COLO668 (cell line): ENCODE measurements at regions not wholly inside any gene's neighbourhood (a gene's known extent, or its start where the extent isn't known, plus 50 kb on each side); places are given as distances from the start of the nearest gene placed in this dataset.
"Not testable (repeated sequence)": the region's sequence is repeated elsewhere in the genome, so short reads cannot be mapped to it uniquely, and the experiment has no call there.

Experiments
- DNase-seq: peaks from one replicate; lab custom pipeline; 2025; ENCODE audit not compliant: unreplicated experiment; lab: John Stamatoyannopoulos, UW

DNA sequence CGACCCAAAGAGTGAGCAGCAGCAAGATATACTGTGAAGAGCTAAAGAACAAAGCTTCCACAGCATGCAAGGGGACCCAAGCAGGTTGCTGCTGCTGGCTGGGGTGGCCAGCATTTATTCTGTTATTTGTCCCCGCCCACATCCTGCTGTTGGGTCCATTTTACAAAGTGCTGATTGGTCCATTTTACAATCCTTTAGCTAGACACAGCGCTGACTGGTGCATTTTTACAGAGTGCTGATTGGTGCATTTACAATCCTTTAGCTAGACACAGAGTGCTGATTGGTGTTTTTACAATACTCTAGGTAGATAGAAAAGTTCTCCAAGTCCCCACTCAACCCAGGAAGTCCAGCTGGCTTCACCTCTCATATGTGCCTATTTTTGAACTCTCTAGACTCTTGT, 596.0 kb upstream of the CNTN5 start:
- DNase-seq, result not testable (repeated sequence)

DNA sequence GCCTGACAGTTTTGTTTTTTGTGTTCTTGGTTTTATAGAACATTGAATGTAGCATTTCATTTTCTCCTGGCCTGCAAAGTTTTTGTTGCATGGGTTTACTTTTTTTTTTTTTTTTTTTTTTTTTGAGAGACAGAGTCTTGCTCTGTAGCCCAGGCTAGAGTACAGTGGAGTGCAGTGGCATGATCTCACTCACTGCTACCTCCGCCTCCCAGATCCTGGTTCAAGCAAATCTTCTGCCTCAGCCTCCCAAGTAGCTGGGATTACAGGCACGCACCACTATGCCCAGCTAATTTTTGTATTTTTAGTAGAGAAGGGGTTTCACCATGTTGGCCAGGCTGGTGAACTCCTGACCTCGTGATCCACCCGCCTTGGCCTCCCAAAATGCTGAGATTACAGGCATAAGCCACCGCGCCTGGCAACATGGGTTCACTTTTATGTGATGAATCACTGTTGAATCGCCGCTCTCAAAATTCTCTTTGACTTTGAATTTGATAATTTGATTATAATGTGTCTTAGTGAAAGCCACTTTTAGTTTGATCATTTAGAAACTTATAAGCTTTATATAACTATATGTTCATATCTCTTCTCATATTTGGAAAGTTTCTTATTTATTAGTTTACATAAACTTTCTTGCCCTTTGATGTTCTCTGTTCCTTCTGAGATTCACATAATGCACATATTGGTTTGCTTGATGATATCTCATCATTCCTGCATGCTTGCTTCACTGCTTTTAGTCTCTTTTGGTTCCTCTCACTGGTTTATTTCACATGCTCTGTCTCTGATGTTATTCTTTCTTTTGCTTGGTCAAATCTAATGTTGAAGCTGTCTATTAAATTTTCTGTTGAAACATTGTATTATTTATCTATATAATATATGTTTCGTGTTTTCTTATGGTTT, 589.0 kb upstream of the CNTN5 start:
- no peak for DNase-seq

DNA sequence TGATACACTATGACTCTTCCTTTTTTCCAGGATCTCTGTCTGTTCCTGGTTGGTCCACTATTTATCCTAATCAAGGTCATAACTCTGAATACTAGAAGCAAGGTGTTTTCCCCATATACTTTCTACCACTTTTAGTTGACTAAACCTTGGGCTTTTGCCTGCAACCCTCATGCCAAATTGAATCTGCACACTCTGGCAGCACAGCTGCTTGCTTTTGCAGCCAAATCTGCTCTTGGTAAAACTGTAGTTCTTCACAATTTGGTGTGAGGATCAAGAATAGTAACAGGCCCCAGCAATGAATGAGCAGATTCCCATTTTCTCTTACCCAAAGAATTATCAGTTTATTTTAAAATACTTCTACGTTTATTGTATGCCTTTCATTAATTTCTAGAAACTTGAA, 586.5 kb upstream of the CNTN5 start:
- DNase-seq, result no peak

DNA sequence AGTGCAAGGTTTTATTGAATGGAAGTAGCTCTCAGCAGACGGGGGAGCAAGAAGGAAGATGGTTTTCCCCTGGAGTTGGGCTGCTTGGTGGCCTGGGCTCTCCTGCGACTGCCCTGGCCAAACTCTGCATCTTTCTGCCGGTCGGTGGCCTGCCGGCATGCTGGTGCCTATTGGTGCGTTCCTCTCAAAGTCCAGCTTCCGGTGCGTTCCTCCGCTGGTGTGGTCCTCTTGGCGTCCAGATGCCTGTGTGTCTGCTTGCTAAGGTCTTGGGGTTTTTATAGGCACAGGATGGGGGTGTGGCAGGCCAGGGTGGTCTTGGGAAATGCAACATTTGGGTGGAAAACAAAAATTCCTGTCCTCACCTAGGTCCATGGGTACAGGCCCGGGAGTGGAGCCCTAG, 567.4 kb upstream of the CNTN5 start:
- DNase-seq, result no peak

DNA sequence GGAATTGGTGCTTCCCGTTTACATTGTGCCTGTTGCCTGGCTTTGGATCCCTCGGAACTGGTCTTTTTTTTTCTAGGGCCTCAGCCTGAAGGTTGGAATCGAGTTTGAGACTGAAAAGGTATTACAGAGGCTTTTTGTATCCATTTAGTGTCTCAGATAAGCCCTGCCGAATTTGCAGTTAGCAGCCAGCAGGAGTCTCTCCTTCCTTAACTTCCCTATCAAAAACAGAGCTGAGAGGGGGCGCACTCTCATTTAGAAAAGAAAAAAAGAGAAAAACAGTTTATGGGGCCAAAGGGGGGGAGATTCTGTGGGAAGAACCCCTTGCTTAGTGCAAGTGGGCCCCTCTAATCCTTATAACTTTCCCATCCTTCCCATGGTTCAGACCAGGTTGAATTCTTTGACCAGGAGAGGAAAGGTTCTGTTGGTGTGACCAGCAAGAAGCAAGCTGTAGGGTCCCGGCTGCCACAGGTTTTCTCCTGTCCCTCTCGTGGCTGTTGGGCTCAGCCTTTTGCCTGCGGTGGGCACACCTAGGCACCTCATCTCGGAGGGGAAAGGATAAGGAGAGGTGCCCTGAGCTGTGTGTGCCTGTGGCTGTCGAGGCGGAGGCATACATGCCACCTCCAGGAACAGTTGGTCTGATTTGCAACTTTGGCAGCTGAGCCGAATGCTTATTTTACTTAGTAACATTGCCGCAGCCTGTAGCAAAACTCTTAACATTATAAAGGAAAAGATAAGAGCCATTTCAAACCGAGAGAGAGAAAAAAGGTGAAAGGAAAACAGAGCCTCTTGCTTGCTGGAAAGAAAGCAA, 565.0 kb upstream of the CNTN5 start:
- no peak for DNase-seq

DNA sequence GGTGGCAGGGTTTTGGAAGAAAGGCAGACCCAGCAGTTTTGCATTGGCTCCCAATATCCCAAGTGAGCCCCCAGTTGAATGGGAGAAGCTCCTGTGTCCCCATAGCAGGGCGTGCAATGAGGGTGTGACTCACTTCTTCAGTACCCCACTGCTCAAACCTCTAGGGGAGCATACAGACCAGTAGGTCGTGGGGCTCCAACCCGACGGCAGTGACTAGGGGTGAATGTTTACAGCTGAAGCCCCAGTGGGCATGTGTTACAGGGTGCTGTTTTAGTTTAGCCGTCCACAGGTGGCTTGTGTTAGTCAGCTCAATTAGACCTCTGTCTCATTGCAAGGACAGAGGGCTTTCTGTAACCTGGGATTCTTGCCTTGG, 564.5 kb upstream of the CNTN5 start:
- DNase-seq, result no peak

DNA sequence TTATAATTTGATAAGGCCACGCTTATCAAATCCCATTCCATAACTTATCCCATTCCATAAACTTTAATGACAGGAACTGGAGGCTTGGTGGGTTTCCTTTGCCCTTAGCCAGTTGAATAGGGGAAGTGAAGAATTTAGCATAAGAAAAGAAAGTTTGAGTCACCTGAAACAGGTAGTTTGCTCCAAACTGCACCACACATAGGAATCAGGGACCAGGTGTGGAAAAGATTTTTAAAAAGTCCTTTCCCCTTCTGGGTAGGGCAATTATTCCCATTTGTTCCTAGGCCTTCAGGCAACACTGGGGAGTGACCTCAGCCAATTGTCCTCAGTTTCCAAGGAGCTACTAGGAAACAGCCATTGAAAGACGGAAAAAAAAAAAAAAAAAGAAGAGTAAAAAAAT, 525.7 kb upstream of the CNTN5 start:
- DNase-seq, result no peak

DNA sequence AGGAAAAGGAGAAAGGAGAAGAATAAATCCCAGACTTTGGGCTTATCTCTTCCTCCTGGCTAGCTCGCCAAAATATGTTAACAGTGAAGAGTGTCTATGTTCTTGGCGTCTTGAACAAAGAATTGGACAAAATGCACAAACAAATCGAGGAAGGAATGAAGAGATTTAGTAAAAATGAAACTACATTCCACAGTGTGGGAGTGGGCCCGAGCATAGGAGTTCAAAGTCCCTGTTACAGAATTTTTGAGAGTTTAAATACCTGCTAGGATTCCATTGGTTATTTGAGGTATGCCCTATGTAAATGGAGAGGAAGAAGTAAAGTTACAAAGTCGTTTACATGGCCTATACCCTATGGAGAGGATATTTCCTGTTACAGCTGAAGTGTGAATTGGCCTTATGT, 525.1 kb upstream of the CNTN5 start:
- no peak for DNase-seq

DNA sequence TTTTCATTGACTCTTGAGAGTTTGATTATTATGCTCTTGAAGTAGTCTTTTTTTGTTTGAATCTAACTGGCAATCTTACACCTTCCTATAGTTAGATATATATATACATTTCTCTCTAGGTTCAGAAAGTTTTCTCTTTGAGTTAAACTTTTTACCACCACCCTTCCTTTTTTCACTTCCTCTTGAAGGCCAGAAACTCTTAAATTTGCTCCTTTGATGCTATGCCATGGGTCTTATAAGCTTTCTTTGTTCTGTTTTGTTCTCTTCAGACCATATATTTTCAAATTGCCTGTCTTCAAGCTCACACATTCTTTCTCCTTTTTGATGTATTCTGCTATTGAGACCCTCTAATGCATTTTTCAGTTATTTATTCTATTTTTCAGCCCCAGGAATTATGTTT, 513.5 kb upstream of the CNTN5 start:
- no peak for DNase-seq

DNA sequence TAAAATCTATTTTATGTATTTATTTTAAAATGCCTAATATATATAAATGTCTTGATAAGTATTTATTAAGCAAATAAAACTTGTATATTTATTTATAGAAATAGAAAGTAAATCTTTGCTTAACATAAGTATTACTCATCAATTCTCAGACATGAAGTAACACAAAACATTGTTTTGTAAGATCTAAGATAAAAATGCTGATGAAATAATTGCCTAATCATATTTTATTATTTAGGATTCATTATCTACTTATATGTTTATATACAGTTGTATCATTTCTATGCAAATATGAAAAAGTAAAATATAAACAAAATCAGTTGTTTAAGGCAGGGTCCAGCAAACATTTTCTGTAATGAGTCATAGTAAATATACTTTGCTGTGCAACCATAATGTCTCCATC, 507.8 kb upstream of the CNTN5 start:
- no peak for DNase-seq

DNA sequence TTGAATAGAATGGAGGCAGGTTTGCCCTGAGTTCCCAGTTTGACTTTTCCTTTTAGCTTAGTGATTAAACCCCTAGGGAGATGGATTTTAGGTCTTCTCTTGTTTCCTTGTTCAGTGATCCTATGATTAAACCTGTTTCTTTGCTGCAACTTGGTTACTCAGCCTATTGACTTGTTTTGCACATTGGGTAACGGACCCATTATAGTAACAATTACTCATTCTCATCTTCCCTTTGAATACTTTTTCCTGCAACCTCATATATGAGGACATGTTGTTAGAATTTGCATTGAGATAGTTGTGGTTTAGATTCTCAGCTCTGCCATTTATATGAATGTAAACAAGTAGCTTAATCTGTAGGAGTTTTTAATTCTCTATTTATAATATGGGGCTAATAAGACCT, 489.2 kb upstream of the CNTN5 start:
- no peak for DNase-seq

DNA sequence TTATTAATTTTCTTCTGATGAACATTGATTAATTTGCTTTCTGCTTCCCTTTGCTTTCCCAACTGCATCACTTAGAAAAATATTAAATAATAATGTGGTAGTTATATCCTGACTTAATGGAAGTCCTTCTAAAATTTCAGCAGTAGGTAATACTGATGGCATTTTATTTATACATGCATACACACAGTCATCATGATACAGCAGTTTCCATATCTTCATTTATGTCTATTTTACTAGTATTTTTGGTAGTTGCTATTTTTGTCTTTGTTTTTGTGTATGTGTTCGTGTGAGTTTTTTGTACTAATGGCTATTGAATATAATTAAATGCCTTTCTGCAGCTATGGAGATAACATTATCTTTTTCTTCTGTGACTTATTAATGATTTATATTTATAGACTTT, 484.7 kb upstream of the CNTN5 start:
- no peak for DNase-seq

DNA sequence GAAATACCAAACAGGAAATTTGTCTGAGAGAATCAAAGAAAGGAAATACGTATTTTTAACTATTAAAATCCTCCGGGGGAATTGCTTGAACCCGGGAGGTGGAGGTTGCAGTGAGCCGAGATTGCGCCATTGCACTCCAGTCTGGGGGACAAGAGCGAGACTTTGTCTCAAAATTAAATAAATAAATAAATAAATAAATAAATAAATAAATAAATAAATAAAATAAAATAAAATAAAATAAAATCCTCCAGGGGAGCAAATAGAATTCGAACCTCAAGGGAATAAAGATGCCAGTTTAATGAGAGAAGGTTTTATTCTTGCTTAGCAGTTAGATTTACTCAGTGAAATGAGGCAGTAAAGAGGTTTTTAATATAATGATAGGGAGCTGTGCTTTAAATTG, 482.4 kb upstream of the CNTN5 start:
- DNase-seq, result not testable (repeated sequence)

DNA sequence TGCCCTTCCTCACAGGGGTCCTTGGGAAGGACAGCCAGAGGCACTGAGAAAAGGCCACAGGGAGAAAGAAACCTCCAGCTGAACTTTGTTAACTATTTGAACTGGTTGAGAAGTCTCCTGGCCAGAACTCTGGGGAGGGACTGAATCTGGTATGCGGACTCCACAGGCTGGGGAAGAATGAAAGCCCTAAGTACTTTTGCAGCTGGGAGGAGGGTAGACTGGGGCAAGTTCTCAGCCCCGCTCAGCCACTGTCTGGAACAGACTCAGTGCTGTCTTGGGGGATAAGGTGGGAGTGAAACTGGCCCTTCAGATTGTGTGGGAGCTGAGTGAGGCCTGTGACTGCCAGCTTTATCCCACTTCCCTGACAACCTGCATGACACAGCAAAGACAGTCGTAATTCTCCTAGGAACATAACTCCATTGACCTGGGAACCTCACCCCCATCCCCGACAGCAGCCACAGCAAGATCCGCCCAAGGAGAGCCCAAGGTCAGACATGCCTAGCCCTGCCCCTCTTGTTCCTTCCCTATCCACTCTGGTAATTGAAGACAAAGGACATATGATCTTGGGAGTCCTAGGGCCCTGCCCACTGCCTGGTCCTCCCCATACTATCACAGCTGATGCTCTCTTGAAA, 475.1 kb upstream of the CNTN5 start:
- no peak for DNase-seq

DNA sequence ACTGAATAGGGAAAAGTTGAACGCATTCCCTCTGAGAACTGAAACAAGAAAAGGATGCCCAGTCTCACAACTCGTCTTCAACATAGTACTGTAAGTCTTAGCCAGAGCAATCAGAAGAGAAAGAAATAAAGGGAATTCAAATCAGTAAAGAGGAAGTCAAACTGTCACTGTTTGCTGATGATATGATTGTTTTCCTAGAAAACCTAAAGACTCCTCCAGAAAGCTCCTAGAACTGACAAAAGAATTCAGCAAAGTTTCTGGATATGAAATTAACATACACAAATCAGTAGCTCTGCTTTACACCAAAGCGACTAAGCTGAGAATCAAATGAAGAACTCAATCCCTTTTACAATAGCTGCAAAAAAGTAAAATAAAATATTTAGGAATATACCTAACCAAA, 471.2 kb upstream of the CNTN5 start:
- no peak for DNase-seq

DNA sequence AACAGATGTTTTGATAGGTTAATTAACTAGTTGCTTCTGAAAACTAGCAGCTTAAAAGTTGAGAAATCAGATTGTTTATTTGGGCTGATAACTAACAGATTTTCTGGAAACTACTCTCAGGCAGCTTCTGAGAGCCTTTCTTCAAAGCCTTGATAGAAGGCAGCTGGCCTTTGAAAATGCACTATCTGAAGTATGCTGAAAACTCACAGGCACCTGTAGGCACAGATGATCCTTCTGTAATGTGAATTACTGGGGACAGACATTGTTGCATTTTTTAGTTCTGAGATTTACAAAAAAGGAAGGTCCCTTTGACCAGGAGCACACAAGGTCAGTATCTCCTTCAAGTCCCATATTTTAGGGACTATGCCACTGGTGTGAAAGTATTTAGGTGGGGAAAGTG, 460.8 kb upstream of the CNTN5 start:
- no peak for DNase-seq

DNA sequence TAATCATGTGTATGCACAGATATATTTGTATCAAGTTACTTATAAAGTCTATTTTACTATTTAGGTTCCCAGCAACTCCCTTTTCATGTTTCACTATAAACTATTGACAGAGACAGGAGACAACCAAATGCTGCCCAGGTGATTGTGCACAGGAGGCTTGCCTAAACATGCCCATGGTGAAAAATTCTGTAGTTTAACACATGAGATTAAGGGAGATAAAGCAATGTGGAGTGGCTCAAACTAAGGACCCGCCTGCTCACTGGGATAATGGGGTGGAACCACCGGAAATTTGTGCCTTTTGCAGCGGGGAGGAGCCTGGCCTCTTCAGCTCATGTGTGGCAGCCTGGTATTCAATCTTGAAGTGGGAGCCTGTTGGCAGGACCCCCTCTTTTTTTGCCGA, 459.5 kb upstream of the CNTN5 start:
- DNase-seq, result no peak

DNA sequence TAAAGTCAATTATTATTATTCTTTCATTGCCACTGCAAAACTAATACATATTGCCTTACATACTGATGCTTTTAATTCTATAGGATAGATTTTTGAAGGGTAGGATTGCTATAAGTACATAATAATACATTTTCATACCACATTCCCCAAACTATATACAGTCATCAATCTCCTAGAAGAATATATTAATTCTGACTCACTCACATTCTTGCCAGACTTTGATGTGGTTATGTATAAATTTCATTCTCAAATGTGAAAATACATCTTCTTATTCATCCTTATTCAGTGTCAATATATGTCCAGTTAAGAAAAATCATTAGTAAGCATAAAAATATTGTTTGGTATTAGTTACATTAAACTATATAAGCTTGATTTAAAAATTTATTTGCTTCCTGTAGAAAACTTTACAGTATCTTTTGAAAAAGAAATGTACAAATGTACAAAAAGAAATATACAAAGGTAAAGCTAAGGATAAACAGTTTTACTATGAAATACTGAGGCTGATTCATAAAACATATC, 458.8 kb upstream of the CNTN5 start:
- no peak for DNase-seq

DNA sequence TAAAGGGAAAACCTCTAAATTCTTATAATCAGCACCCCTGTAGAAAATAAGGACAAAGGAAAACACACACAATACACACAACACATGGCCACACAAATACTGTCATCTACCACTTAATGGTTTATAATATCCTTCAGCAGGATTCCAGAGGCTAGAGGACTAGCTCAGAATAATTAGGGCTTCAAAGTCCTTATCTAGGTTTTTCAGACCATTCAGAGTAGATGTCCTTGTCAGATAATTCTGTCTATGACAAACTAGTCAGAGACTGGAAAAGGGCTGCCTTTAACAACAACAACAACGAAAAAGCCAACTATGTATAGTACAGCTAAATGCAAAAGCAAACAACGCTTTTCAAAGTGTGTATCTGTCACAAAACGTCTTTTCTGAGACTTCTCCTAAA, 456.5 kb upstream of the CNTN5 start:
- no peak for DNase-seq

DNA sequence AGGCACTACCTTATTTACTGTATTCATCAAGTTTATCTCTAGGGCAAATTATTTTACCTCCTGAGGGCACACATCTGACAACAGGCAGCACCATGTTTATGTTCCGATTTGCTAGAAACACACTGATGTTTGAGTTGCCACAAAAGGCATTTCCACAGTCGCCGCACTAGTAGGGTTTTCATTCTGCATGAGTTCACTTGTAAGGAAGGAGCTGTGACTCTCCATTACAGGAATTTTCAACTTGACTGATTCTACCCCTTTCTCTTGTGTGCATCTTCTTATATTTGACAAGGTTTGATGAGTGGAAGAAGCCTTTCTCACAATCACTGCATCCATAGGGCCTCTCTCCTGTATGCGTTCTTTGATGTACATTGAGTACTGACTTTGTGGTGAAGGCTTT, 455.9 kb upstream of the CNTN5 start:
- no peak for DNase-seq

DNA sequence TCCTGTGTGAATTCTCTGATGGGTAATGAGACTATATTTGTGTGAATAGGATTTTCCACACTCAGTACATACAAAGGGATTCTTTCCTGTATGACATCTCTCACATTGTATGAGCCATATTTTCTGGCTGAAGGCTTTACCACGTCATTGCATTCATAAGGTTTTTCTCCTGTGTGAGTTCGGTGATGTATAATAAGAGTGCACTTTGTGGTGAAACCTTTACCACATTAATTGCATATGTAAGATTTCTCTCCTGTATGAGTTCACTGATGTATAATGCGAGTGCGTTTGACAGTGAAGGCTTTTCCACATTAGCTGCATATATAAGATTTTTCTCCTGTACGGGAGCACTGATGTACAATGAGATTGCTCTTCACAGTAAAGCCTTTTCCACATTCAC, 455.4 kb upstream of the CNTN5 start:
- no peak for DNase-seq

DNA sequence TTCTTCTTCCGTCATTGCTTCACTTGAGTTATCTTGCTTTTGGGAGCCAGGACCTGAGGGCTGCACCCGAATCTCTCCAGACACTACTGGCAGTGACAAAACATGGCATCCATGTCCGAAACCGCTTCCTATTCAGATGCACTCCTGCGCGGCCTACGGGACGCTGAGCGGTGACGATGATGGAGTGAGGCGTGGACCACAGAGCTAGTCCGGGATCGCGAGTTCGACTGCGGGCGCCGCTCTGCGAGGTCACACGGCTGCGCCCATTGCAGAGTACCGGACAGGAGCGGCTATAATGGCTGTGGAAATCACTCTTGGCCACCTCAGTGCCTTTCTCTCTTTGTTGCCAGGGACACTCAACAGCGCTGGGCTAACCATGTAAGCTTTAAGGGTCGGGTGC, 453.8 kb upstream of the CNTN5 start:
- no peak for DNase-seq
